Lung (tissue), 11 donors: ENCODE measurements at regions not wholly inside any gene's neighbourhood (a gene's known extent, or its start where the extent isn't known, plus 50 kb on each side); places are given as distances from the start of the nearest gene placed in this dataset.

Experiments used
- ATAC-seq: fragments of 200-7000 bp; cut with Tn5 transposase; one replicate; pipeline ENCODE4 v1.9.1; 2020; ENCODE audit warnings: moderate number of reproducible peaks; ENCODE audit not compliant: insufficient read depth, low FRiP score
- DNase-seq, 3 donors: peaks; one replicate each; pipeline ENCODE4 v3.0.0-alpha.2; 2013 to 2017
- H3K27ac ChIP-seq, 2 donors: one replicate each; pipeline ENCODE4 v1.5.1; 2013; ENCODE audit warnings: mild to moderate bottlenecking in 2 of 2, moderate library complexity in 2 of 2, control low read depth in 1 of 2, inconsistent platforms in 1 of 2, low read depth in 1 of 2, low read length in 1 of 2
- H3K27me3 ChIP-seq, 3 donors: one replicate each; pipeline ENCODE4 v1.5.1; 2013; ENCODE audit warnings: low read length in 2 of 3; ENCODE audit not compliant: control insufficient read depth in 3 of 3, insufficient read depth in 3 of 3
- H3K36me3 ChIP-seq, 4 donors: one replicate each; pipeline ENCODE4 v1.5.1; 2013; ENCODE audit warnings: low read length in 4 of 4, mild to moderate bottlenecking in 1 of 4, moderate library complexity in 1 of 4; ENCODE audit not compliant: control insufficient read depth in 4 of 4, insufficient read depth in 4 of 4
- H3K4me1 ChIP-seq, 5 donors: one replicate each; pipeline ENCODE4 v1.5.1; 2013; ENCODE audit warnings: low read length in 5 of 5, mild to moderate bottlenecking in 2 of 5, moderate library complexity in 1 of 5; ENCODE audit not compliant: control insufficient read depth in 5 of 5, insufficient read depth in 5 of 5
- H3K4me3 ChIP-seq: one replicate; pipeline ENCODE4 v1.5.1; 2013; ENCODE audit warnings: mild to moderate bottlenecking, control low read depth, moderate library complexity
- H3K9ac ChIP-seq, 2 donors: one replicate each; pipeline ENCODE4 v1.5.1; 2013; ENCODE audit warnings: low read length in 2 of 2, control low read depth in 1 of 2; ENCODE audit not compliant: insufficient read depth in 1 of 2
- H3K9me3 ChIP-seq, 4 donors: one replicate each; pipeline ENCODE4 v1.5.1; 2013; ENCODE audit warnings: low read length in 3 of 4, mild to moderate bottlenecking in 1 of 4, moderate library complexity in 1 of 4; ENCODE audit not compliant: control insufficient read depth in 4 of 4, insufficient read depth in 3 of 4
- WGBS, 2 donors: extraction: QIAGEN DNeasy Blood & Tissue Kit; methylation state at CpG; one replicate each; pipeline ENCODE4 v1.1.7; 2013; 5-methylcytosine and 5-hydroxymethylcytosine counted together
- TF ChIP-seq, protein P1 (sequence below): IDR thresholded peaks from 2 replicates; pipeline ENCODE4 v1.5.1; 2012; ENCODE audit warnings: mild to moderate bottlenecking; ENCODE audit errors: control extremely low read depth, extremely low read depth
- donor health status: control.
- donor health status: control.
- donor health status: Bipolar disorder and iron deficiency.
- donor health status: healthy.
- donor health status: DM: yes; HTN: yes; CAD: no.

DNA sequence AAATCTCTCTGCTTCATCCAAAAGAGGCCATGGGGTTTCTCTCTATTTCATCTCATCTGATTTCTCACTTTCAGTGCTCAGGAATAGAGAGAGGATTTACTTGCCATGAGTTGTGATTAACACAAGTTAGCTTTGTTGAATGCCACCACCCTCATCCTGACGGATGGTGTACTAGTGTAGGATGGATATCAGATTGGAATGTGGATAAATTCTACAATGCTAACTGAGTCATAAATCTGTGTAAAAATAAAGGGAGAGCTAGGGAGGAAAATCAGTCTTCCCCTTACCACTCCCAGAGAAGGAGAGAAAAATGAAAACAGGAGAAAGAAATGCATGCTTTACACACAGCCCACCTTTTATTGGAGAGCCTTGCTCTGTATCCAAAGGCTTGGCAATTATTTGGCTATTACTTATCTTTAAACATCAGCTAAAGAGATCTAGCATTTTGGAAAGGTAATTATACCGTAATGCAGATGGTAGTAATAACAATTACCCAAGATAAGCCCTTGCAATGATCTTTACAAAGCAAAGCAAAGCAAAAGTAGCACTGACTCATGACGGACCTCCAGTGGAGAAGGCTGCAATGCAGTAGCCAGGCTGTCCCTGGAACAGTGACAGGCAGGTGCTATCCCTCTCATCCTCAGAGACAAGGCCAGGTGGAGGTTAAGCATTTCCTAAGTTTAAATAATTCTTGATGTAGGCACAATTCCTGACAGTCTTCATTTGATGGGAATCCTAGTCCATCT is 306.3 kb upstream of the PPARGC1A start:
- H3K9me3 ChIP-seq, result no peaks in the 10 kb centered on the region
- WGBS, 2 donors, result 77 to 79% methylated on average over 3 of the region's 3 CpGs
- peak overlapping the region in 1 of 2 donors; percentile 21 for H3K27ac ChIP-seq
- DNase-seq (no peak), ATAC-seq (no peak)
- H3K4me1 ChIP-seq, result peaks cover 0 to 9% (median 3%) of the 10 kb centered on the region in 5 donors
- H3K9ac ChIP-seq, result no peak overlapping the region
- H3K4me3 ChIP-seq, result no peak overlapping the region
- H3K36me3 ChIP-seq, result no peaks in the 10 kb centered on the region
- TF ChIP-seq, protein P1, sequence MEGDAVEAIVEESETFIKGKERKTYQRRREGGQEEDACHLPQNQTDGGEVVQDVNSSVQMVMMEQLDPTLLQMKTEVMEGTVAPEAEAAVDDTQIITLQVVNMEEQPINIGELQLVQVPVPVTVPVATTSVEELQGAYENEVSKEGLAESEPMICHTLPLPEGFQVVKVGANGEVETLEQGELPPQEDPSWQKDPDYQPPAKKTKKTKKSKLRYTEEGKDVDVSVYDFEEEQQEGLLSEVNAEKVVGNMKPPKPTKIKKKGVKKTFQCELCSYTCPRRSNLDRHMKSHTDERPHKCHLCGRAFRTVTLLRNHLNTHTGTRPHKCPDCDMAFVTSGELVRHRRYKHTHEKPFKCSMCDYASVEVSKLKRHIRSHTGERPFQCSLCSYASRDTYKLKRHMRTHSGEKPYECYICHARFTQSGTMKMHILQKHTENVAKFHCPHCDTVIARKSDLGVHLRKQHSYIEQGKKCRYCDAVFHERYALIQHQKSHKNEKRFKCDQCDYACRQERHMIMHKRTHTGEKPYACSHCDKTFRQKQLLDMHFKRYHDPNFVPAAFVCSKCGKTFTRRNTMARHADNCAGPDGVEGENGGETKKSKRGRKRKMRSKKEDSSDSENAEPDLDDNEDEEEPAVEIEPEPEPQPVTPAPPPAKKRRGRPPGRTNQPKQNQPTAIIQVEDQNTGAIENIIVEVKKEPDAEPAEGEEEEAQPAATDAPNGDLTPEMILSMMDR, result no peak
- H3K27me3 ChIP-seq, result no peaks in the 10 kb centered on the region

DNA sequence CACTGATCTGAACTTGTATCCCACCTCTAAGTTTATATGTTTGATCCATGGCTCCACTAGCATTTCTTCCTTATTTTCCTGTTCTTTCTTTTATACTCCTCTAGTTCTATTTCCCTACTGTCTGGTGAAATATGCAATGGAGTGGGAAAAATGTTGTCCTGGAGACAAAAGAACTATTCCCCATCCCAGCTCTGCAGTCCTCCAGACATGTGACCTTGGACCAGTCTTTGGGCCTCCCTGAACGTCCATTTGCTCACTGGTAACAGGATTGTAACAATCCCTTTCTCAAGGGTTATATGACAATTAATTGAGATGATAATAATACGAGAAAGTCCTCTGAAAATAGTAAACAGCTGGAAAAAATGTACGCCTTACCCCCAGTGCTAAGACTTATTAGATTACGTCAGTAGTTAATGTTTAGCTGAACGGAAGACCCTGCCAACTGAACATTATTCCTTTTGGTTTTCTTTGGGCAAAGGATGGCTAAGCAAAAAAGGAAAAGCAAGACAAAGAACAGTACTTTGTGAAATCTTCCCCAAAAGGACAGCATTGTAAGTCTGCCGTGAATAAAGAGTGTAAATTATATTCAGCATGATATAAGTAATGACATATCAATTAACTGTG is 302.3 kb upstream of the PPARGC1A start:
- ATAC-seq (no peak), DNase-seq (no peak)
- Histone ChIP-seq H3K27me3 (no peaks in the 10 kb centered on the region), H3K4me3 (no peak overlapping the region), H3K9ac (no peak overlapping the region), H3K36me3 (no peaks in the 10 kb centered on the region), H3K27ac (no peak overlapping the region), H3K9me3 (no peaks in the 10 kb centered on the region), H3K4me1 (peaks cover 0 to 13% (median 3%) of the 10 kb centered on the region in 5 donors)
- TF ChIP-seq, protein P1, result no peak
- 83 to 86% methylated on average over 6 of the region's 6 CpGs for WGBS, 2 donors

DNA sequence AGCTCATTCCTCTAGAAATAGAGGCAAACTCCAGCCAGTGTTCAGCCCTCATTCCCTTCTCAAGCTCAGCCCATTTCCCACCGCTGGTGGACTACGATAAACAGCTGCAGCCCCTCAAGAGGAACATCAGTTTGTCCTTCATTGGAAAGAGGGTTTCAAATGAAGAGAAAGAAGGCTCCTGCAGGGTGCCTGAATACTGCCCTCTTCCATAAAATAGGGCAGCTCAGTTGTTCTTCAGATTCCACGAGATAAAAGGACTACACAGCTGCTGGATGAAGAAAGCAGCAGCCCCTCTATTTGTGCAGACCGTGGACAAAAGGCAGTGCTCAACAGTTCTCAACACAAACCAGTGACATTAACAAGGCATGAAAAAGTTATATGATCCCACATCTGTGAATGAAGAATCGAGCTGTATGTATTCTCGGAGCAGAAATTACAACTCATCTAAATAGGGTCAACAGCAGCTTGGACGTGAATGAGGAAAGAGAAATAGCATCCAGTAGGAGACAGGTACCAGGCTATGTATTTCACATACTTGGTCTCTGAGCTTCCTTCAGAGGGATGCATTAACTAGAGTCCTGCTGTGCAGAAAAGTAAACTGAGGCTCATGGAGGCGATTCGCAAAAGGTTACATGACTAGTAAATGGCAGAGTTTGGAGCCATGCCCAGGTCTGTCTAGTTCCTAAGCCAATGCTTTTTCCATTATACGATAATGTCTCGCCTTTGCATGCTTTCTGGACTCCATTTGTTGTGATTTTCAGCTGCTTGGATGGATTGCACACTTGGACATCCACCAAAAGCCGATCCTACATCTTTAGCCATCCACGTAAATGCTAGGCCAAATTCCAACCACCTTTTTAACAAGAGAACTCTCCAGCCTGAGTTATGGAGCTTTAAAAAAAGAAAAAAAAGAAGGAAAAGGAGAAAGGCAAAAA is 301.2 kb upstream of the PPARGC1A start:
- no peak overlapping the region for H3K27ac ChIP-seq
- H3K9ac ChIP-seq, result no peak overlapping the region
- H3K4me3 ChIP-seq, result no peak overlapping the region
- ATAC-seq, result no peak
- DNase-seq, result peak; percentile 16 to 63 (median 55)
- H3K4me1 ChIP-seq, result peaks cover 0 to 13% (median 0%) of the 10 kb centered on the region in 5 donors
- H3K9me3 ChIP-seq, result no peaks in the 10 kb centered on the region
- 82 to 88% methylated on average over 13 of the region's 13 CpGs for WGBS, 2 donors
- TF ChIP-seq, protein P1, result no peak
- no peaks in the 10 kb centered on the region for H3K36me3 ChIP-seq
- no peaks in the 10 kb centered on the region for H3K27me3 ChIP-seq
